Liver (tissue), 8 donors: ENCODE measurements at regions not wholly inside any gene's neighbourhood (a gene's known extent, or its start where the extent isn't known, plus 50 kb on each side); places are given as distances from the start of the nearest gene placed in this dataset.

ENCODE experiments used
- DNase-seq: peaks from one replicate; pipeline ENCODE4 v3.0.0-alpha.2; 2017; ENCODE audit warnings: low spot score
- H3K27ac ChIP-seq, 2 donors: one replicate each; pipeline ENCODE4 v1.7.0; 2013; ENCODE audit warnings: inconsistent platforms in 2 of 2, low read length in 2 of 2, control low read depth in 1 of 2, low read depth in 1 of 2, mild to moderate bottlenecking in 1 of 2
- H3K27me3 ChIP-seq, 4 donors: one replicate each; pipeline versions ENCODE4 v1.6.1 to v1.7.0; 2013; ENCODE audit warnings: low read length in 3 of 4, inconsistent platforms in 1 of 4, mild to moderate bottlenecking in 1 of 4, moderate library complexity in 1 of 4; ENCODE audit not compliant: control insufficient read depth in 4 of 4, insufficient read depth in 4 of 4
- H3K36me3 ChIP-seq, 4 donors: one replicate each; pipeline versions ENCODE4 v1.6.1 to v1.7.0; 2013; ENCODE audit warnings: low read length in 3 of 4, mild to moderate bottlenecking in 3 of 4, low read depth in 1 of 4, moderate library complexity in 1 of 4; ENCODE audit not compliant: control insufficient read depth in 4 of 4, insufficient read depth in 3 of 4
- H3K4me1 ChIP-seq, 4 donors: one replicate each; pipeline versions ENCODE4 v1.6.1 to v1.7.0; 2013; ENCODE audit warnings: low read length in 3 of 4, mild to moderate bottlenecking in 3 of 4, moderate library complexity in 1 of 4; ENCODE audit not compliant: control insufficient read depth in 4 of 4, insufficient read depth in 4 of 4
- H3K4me3 ChIP-seq, 3 donors: one replicate each; pipeline versions ENCODE4 v1.6.1 to v1.7.0; 2013; ENCODE audit warnings: low read length in 3 of 3, control low read depth in 1 of 3, low read depth in 1 of 3, mild to moderate bottlenecking in 1 of 3
- H3K9ac ChIP-seq, 2 donors: one replicate each; pipeline ENCODE4 v1.7.0; 2013; ENCODE audit warnings: low read length in 2 of 2, mild to moderate bottlenecking in 2 of 2, moderate library complexity in 2 of 2, control low read depth in 1 of 2, low read depth in 1 of 2
- H3K9me3 ChIP-seq, 4 donors: one replicate each; pipeline versions ENCODE4 v1.6.1 to v1.7.0; 2013; ENCODE audit warnings: low read length in 3 of 4; ENCODE audit not compliant: control insufficient read depth in 4 of 4
- EGR1 ChIP-seq, 2 donors: IDR thresholded peaks; 2 replicates each; pipeline ENCODE4 v1.6.1; 2016 to 2018; ENCODE audit warnings: antibody characterized with exemption in 2 of 2, low read depth in 2 of 2
- FOXA1 ChIP-seq: IDR thresholded peaks from 2 replicates; pipeline ENCODE4 v1.6.1; 2016; ENCODE audit warnings: antibody characterized with exemption
- FOXA2 ChIP-seq: IDR thresholded peaks from 2 replicates; pipeline ENCODE4 v1.6.1; 2016; ENCODE audit warnings: antibody characterized with exemption
- GABPA ChIP-seq, 2 donors: IDR thresholded peaks in 1 of 2; conservative IDR thresholded peaks in 1 of 2; 2 replicates each; pipeline ENCODE4 v1.6.1; 2016; ENCODE audit warnings: antibody characterized with exemption in 2 of 2, mild to moderate bottlenecking in 1 of 2, moderate library complexity in 1 of 2
- HNF4A ChIP-seq, 2 donors: conservative IDR thresholded peaks; 2 replicates each; pipeline ENCODE4 v1.6.1; 2016; ENCODE audit warnings: antibody characterized with exemption in 2 of 2, mild to moderate bottlenecking in 2 of 2
- HNF4G ChIP-seq: IDR thresholded peaks from 2 replicates; pipeline ENCODE4 v1.6.1; 2016; ENCODE audit warnings: antibody characterized with exemption
- JUND ChIP-seq, 2 donors: IDR thresholded peaks; 2 replicates each; pipeline ENCODE4 v1.6.1; 2016; ENCODE audit warnings: antibody characterized with exemption in 2 of 2
- MAX ChIP-seq: IDR thresholded peaks from 2 replicates; pipeline ENCODE4 v1.6.1; 2016; ENCODE audit warnings: antibody characterized with exemption
- NR2F2 ChIP-seq: IDR thresholded peaks from 2 replicates; pipeline ENCODE4 v1.6.1; 2016; ENCODE audit warnings: antibody characterized with exemption
- RAD21 ChIP-seq, 2 donors: IDR thresholded peaks; 2 replicates each; pipeline ENCODE4 v1.6.1; 2016; ENCODE audit warnings: antibody characterized with exemption in 2 of 2, mild to moderate bottlenecking in 2 of 2
- REST ChIP-seq: IDR thresholded peaks from 2 replicates; pipeline ENCODE4 v1.6.1; 2016; ENCODE audit warnings: antibody characterized with exemption, mild to moderate bottlenecking
- RXRA ChIP-seq, 2 donors: IDR thresholded peaks; 2 replicates each; pipeline ENCODE4 v1.6.1; 2017 to 2018; ENCODE audit warnings: antibody characterized with exemption in 2 of 2, mild to moderate bottlenecking in 1 of 2
- SP1 ChIP-seq: IDR thresholded peaks from 2 replicates; pipeline ENCODE4 v1.6.1; 2018; ENCODE audit warnings: antibody characterized with exemption, mild to moderate bottlenecking
- TAF1 ChIP-seq: conservative IDR thresholded peaks from 2 replicates; pipeline ENCODE4 v1.6.1; 2016; ENCODE audit warnings: antibody characterized with exemption, mild to moderate bottlenecking
- YY1 ChIP-seq: IDR thresholded peaks from 2 replicates; pipeline ENCODE4 v1.6.1; 2016; ENCODE audit warnings: antibody characterized with exemption, mild to moderate bottlenecking
- WGBS: extraction: QIAGEN DNeasy Blood & Tissue Kit; methylation state at CpG from one replicate; pipeline ENCODE4 v1.1.7; 2013; 5-methylcytosine and 5-hydroxymethylcytosine counted together
- TF ChIP-seq, protein P1 (sequence below): fragments of 150-350 bp; IDR thresholded peaks from 2 replicates; pipeline ENCODE4 v1.5.1; 2017; ENCODE audit warnings: improper control_type of control experiment, low read depth, low read length; ENCODE audit not compliant: missing input control
- TF ChIP-seq, protein P2 (sequence below): IDR thresholded peaks from 2 replicates; pipeline ENCODE4 v1.6.1; 2016; ENCODE audit warnings: antibody characterized with exemption
- TF ChIP-seq, protein P3 (sequence below): IDR thresholded peaks from 2 replicates; pipeline ENCODE4 v1.6.1; 2016; ENCODE audit warnings: antibody characterized with exemption
- donor health status: healthy.
- donor health status: healthy.
- donor health status: healthy.
- donor health status: healthy.
- donor health status: healthy.

DNA sequence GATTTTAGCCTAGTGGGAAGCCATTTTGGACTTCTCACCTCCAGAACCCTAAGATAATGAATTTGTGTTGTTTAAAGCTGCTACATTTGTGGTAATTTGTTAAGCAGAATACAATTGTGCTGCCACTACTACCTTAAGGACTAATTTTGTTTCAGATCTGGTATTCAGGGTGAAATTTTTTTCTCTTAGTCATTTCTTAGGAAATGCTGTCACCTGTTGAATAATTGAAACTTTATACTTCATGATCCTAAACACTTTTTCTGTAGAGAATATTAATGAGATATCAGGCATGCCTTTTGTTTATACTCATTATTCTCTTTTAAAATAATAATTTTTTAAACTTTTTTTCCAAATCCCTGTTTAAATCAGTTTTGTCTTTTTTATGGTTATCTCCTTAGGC is 246.8 kb downstream of the TGFB2 start:
- Histone ChIP-seq H3K4me3 (no peak overlapping the region), H3K36me3 (no peaks in the 10 kb centered on the region), H3K4me1 (no peaks in the 10 kb centered on the region), H3K9ac (no peak overlapping the region), H3K27me3 (no peaks in the 10 kb centered on the region), H3K9me3 (no peaks in the 10 kb centered on the region), H3K27ac (no peak overlapping the region)
- no peak for DNase-seq
- TF ChIP-seq JUND (IDR thresholded peaks at IDR 0.05) (no peak), NR2F2 (no peak), GABPA (IDR thresholded peaks at IDR 0.05 in 1 of 2, conservative IDR thresholded peaks at IDR 0.05 in 1 of 2) (no peak), FOXA1 (no peak), YY1 (no peak), MAX (no peak), REST (no peak), SP1 (no peak), RXRA (IDR thresholded peaks at IDR 0.05) (no peak), HNF4G (no peak), HNF4A (conservative IDR thresholded peaks at IDR 0.05) (no peak)
- TF ChIP-seq, protein P1, sequence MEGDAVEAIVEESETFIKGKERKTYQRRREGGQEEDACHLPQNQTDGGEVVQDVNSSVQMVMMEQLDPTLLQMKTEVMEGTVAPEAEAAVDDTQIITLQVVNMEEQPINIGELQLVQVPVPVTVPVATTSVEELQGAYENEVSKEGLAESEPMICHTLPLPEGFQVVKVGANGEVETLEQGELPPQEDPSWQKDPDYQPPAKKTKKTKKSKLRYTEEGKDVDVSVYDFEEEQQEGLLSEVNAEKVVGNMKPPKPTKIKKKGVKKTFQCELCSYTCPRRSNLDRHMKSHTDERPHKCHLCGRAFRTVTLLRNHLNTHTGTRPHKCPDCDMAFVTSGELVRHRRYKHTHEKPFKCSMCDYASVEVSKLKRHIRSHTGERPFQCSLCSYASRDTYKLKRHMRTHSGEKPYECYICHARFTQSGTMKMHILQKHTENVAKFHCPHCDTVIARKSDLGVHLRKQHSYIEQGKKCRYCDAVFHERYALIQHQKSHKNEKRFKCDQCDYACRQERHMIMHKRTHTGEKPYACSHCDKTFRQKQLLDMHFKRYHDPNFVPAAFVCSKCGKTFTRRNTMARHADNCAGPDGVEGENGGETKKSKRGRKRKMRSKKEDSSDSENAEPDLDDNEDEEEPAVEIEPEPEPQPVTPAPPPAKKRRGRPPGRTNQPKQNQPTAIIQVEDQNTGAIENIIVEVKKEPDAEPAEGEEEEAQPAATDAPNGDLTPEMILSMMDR: no peak

DNA sequence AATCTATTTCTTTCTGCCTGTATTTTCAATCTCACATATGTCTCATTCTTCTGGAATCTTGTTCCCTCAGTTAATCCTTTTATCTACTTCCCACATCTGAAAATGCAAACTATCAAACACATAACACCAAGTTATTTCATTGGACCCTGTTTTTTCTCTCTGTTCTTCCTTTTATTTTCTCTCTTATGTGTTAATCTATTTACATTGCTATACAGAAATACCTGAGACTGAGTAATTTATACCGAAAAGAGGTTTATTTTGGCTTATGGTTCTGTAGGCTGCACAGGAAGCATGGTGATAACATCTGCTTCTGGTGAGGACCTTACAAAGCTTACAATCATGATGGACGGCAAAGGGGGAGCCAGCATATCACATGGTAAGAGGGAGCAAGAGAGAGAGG is 247.6 kb downstream of the TGFB2 start:
- TF ChIP-seq, protein P1: no peak
- TF ChIP-seq TAF1 (no peak), REST (no peak), JUND (IDR thresholded peaks at IDR 0.05) (no peak), MAX (no peak), FOXA2 (no peak), HNF4A (conservative IDR thresholded peaks at IDR 0.05) (no peak), HNF4G (no peak), NR2F2 (no peak), RXRA (IDR thresholded peaks at IDR 0.05) (no peak), EGR1 (IDR thresholded peaks at IDR 0.05; ENCODE audit: low read depth in 2 of 2) (no peak), GABPA (IDR thresholded peaks at IDR 0.05 in 1 of 2, conservative IDR thresholded peaks at IDR 0.05 in 1 of 2) (no peak), FOXA1 (no peak), RAD21 (IDR thresholded peaks at IDR 0.05) (no peak), YY1 (no peak), SP1 (no peak)
- TF ChIP-seq, protein P2, sequence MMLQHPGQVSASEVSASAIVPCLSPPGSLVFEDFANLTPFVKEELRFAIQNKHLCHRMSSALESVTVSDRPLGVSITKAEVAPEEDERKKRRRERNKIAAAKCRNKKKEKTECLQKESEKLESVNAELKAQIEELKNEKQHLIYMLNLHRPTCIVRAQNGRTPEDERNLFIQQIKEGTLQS: no peak
- TF ChIP-seq, protein P3, sequence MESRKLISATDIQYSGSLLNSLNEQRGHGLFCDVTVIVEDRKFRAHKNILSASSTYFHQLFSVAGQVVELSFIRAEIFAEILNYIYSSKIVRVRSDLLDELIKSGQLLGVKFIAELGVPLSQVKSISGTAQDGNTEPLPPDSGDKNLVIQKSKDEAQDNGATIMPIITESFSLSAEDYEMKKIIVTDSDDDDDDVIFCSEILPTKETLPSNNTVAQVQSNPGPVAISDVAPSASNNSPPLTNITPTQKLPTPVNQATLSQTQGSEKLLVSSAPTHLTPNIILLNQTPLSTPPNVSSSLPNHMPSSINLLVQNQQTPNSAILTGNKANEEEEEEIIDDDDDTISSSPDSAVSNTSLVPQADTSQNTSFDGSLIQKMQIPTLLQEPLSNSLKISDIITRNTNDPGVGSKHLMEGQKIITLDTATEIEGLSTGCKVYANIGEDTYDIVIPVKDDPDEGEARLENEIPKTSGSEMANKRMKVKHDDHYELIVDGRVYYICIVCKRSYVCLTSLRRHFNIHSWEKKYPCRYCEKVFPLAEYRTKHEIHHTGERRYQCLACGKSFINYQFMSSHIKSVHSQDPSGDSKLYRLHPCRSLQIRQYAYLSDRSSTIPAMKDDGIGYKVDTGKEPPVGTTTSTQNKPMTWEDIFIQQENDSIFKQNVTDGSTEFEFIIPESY: no peak
- Histone ChIP-seq H3K36me3 (no peaks in the 10 kb centered on the region), H3K9ac (no peak overlapping the region)

More for the DNA sequence above, 247.6 kb downstream of the TGFB2 start:
- DNase-seq: no peak
- H3K27me3 ChIP-seq: no peaks in the 10 kb centered on the region
- H3K4me1 ChIP-seq: no peaks in the 10 kb centered on the region
- 76% methylated on average over 2 of the region's 2 CpGs for WGBS
- no peak overlapping the region for H3K4me3 ChIP-seq
- no peaks in the 10 kb centered on the region for H3K9me3 ChIP-seq
- no peak overlapping the region for H3K27ac ChIP-seq
